H1 (cell line): ENCODE measurements at regions not wholly inside any gene's neighbourhood (a gene's known extent, or its start where the extent isn't known, plus 50 kb on each side); places are given as distances from the start of the nearest gene placed in this dataset.

Source experiments
- CTCF ChIA-PET: fragments of 300-600 bp; sonication (Branson Sonifier 250); formaldehyde crosslinking; loops from one replicate; lab custom pipeline; 2021; ENCODE audit not compliant: partially characterized antibody; lab: Charles Lee
- POLR2A ChIA-PET: fragments of 300-600 bp; sonication (Branson Sonifier 250); formaldehyde crosslinking; loops from one replicate; lab custom pipeline; 2021; ENCODE audit warnings: inconsistent platforms; ENCODE audit not compliant: partially characterized antibody; lab: Charles Lee
- DNase-seq, 2 experiments: peaks; one replicate each; pipeline versions ENCODE4 v3.0.0 to v3.0.0-alpha.2; 2010 to 2022; ENCODE audit warnings: low spot score in 2 of 2, low read depth in 1 of 2, mixed read lengths in 1 of 2
- FAIRE-seq: peaks from 2 replicates; lab custom pipeline; 2011; peaks lifted over from hg19 to GRCh38; lab: Jason Lieb, UNC
- H2AFZ ChIP-seq: 2 replicates; pipeline ENCODE4 v1.8.1; 2012; ENCODE audit warnings: low read length, inconsistent platforms
- H2AK5ac ChIP-seq: 2 replicates; pipeline ENCODE4 v1.6.1; 2013; ENCODE audit warnings: low read depth, low read length
- H2BK120ac ChIP-seq: replicated peaks from 2 replicates; pipeline ENCODE3; 2013; ENCODE audit warnings: low read depth, low read length, inconsistent platforms
- H2BK12ac ChIP-seq: 2 replicates; pipeline ENCODE4 v1.6.1; 2013; ENCODE audit warnings: low read depth, low read length
- H2BK15ac ChIP-seq: 2 replicates; pipeline ENCODE4 v1.6.1; 2013; ENCODE audit warnings: low read length
- H2BK20ac ChIP-seq: 2 replicates; pipeline ENCODE4 v1.6.1; 2013; ENCODE audit warnings: low read length
- H2BK5ac ChIP-seq: 2 replicates; pipeline ENCODE4 v1.6.1; 2013; ENCODE audit warnings: low read depth, low read length
- H3K14ac ChIP-seq: 2 replicates; pipeline ENCODE4 v1.6.1; 2013; ENCODE audit warnings: inconsistent platforms; ENCODE audit not compliant: insufficient read length
- H3K18ac ChIP-seq: 2 replicates; pipeline ENCODE4 v1.6.1; 2013; ENCODE audit warnings: low read length; ENCODE audit errors: extremely low read depth
- H3K23ac ChIP-seq: 2 replicates; pipeline ENCODE4 v1.6.1; 2013; ENCODE audit warnings: inconsistent platforms; ENCODE audit not compliant: insufficient read length
- H3K23me2 ChIP-seq: 2 replicates; pipeline ENCODE4 v1.6.1; 2013; ENCODE audit warnings: low read depth, low read length
- H3K27ac ChIP-seq: 2 replicates; pipeline ENCODE4 v1.6.1; 2011; ENCODE audit warnings: low read depth, low read length, inconsistent platforms
- H3K27me3 ChIP-seq, 4 experiments: replicated peaks in 1 of 4; 1 replicate in 1 of 4; 2 replicates in 3 of 4; pipeline versions ENCODE4 v1.6.1 to v1.8.1; 2011 to 2013; ENCODE audit warnings: low read length in 3 of 4, mild to moderate bottlenecking in 3 of 4, inconsistent platforms in 2 of 4, mixed read lengths in 2 of 4, moderate library complexity in 1 of 4; ENCODE audit not compliant: control insufficient read depth in 3 of 4, insufficient read depth in 3 of 4; ENCODE audit errors: extremely low read depth in 1 of 4
- H3K36me3 ChIP-seq, 4 experiments: 2 replicates each; pipeline versions ENCODE4 v1.6.1 to v1.8.1; 2011 to 2013; ENCODE audit warnings: mild to moderate bottlenecking in 4 of 4, low read length in 3 of 4, moderate library complexity in 2 of 4, control low read depth in 1 of 4, inconsistent platforms in 1 of 4; ENCODE audit not compliant: insufficient read depth in 4 of 4, control insufficient read depth in 2 of 4
- H3K4ac ChIP-seq: replicated peaks from 2 replicates; pipeline ENCODE3; 2013; ENCODE audit warnings: low read length, low read depth, mixed read lengths, inconsistent platforms; ENCODE audit not compliant: insufficient read length
- H3K4me1 ChIP-seq, 4 experiments: replicated peaks in 1 of 4; 1 replicate in 1 of 4; 2 replicates in 3 of 4; pipeline versions ENCODE4 v1.6.1 to v1.8.1; 2011 to 2013; ENCODE audit warnings: low read length in 3 of 4, inconsistent platforms in 2 of 4, mixed read lengths in 1 of 4; ENCODE audit not compliant: insufficient read depth in 4 of 4, control insufficient read depth in 3 of 4
- H3K4me2 ChIP-seq, 2 experiments: 2 replicates each; pipeline versions ENCODE4 v1.6.1 to v1.8.1; 2011 to 2013; ENCODE audit warnings: low read depth in 2 of 2, low read length in 2 of 2, control low read depth in 1 of 2, inconsistent platforms in 1 of 2, mild to moderate bottlenecking in 1 of 2; ENCODE audit not compliant: insufficient read depth in 1 of 2
- H3K4me3 ChIP-seq, 4 experiments: fragments of 200-600, 300-600 bp in 1 of 4; sonication (generic), shearing (Covaris generic), sonication (Bioruptor Twin) in 1 of 4; 2 replicates each; pipeline versions ENCODE4 v1.5.1 to v1.8.1; 2011 to 2016; ENCODE audit warnings: low read length in 4 of 4, low read depth in 3 of 4, control low read depth in 2 of 4, inconsistent platforms in 2 of 4, mild to moderate bottlenecking in 2 of 4, mixed read lengths in 1 of 4, moderate library complexity in 1 of 4; ENCODE audit not compliant: insufficient read depth in 2 of 4; ENCODE audit errors: extremely low read depth in 1 of 4
- H3K56ac ChIP-seq: replicated peaks from 2 replicates; pipeline ENCODE3; 2013; ENCODE audit warnings: low read depth, mild to moderate bottlenecking, mixed read lengths, low read length, inconsistent platforms; ENCODE audit not compliant: insufficient read length
- H3K79me1 ChIP-seq: 2 replicates; pipeline ENCODE4 v1.6.1; 2013; ENCODE audit warnings: low read depth, low read length, control low read depth
- H3K79me2 ChIP-seq, 2 experiments: 2 replicates each; pipeline versions ENCODE4 v1.6.1 to v1.8.1; 2012 to 2013; ENCODE audit warnings: low read length in 2 of 2, mild to moderate bottlenecking in 2 of 2, inconsistent platforms in 1 of 2; ENCODE audit not compliant: insufficient read depth in 2 of 2, control insufficient read depth in 1 of 2
- H3K9ac ChIP-seq, 4 experiments: replicated peaks in 1 of 4; 1 replicate in 1 of 4; 2 replicates in 3 of 4; pipeline versions ENCODE4 v1.6.1 to v1.8.1; 2011 to 2013; ENCODE audit warnings: low read depth in 3 of 4, low read length in 3 of 4, control low read depth in 2 of 4, mild to moderate bottlenecking in 2 of 4, moderate library complexity in 2 of 4, inconsistent platforms in 1 of 4; ENCODE audit errors: extremely low read depth in 1 of 4
- H3K9me3 ChIP-seq, 2 experiments: 2 replicates each; pipeline versions ENCODE4 v1.6.1 to v1.8.1; 2012 to 2013; ENCODE audit warnings: mild to moderate bottlenecking in 2 of 2, moderate library complexity in 2 of 2, control low read depth in 1 of 2, inconsistent platforms in 1 of 2, low read depth in 1 of 2, low read length in 1 of 2, mixed read lengths in 1 of 2; ENCODE audit not compliant: insufficient read depth in 2 of 2
- H4K20me1 ChIP-seq, 2 experiments: replicated peaks in 1 of 2; 2 replicates each; pipeline versions ENCODE3 to v1.8.1; 2011 to 2013; ENCODE audit warnings: inconsistent platforms in 2 of 2, low read length in 2 of 2, mild to moderate bottlenecking in 1 of 2; ENCODE audit not compliant: insufficient read depth in 2 of 2, control insufficient read depth in 1 of 2
- H4K5ac ChIP-seq: 2 replicates; pipeline ENCODE4 v1.6.1; 2013; ENCODE audit warnings: low read length, low read depth, mixed read lengths, inconsistent platforms; ENCODE audit not compliant: insufficient read length
- H4K8ac ChIP-seq: 2 replicates; pipeline ENCODE4 v1.8.0; 2013; ENCODE audit warnings: mild to moderate bottlenecking, moderate library complexity, low read length, inconsistent platforms; ENCODE audit not compliant: insufficient read depth; ENCODE audit errors: extremely low read depth
- H4K91ac ChIP-seq: replicated peaks from 2 replicates; pipeline ENCODE3; 2013; ENCODE audit warnings: low read length, mixed read lengths, inconsistent platforms; ENCODE audit not compliant: insufficient read length
- BACH1 ChIP-seq: IDR thresholded peaks from 2 replicates; pipeline ENCODE4 v1.6.1; 2012; ENCODE audit warnings: low read length, improper control_type of control experiment
- BCL11A ChIP-seq, 2 experiments: IDR thresholded peaks; one replicate each; pipeline ENCODE4 v1.6.1; 2011; ENCODE audit warnings: low read depth in 2 of 2, low read length in 2 of 2, mild to moderate bottlenecking in 2 of 2
- HDAC6 ChIP-seq: IDR thresholded peaks from one replicate; pipeline ENCODE4 v1.7.1; 2012; ENCODE audit warnings: low read depth, mild to moderate bottlenecking, inconsistent platforms, low read length, moderate library complexity
- TBP ChIP-seq: IDR thresholded peaks from 2 replicates; pipeline ENCODE4 v1.6.1; 2011; ENCODE audit warnings: low read depth, low read length, improper control_type of control experiment
- TCF12 ChIP-seq: IDR thresholded peaks from 2 replicates; pipeline ENCODE4 v1.6.1; 2011; ENCODE audit warnings: low read depth, mild to moderate bottlenecking, low read length
- WGBS, 2 experiments: shearing (Covaris generic) in 1 of 2; methylation state at CpG; one replicate each; pipeline versions ENCODE4 v1.1.6 to v1.1.7; 2013 to 2015; ENCODE audit warnings: low lambda C conversion rate in 2 of 2, mixed read lengths in 2 of 2, inconsistent platforms in 1 of 2, low coverage in 1 of 2, missing lambda C conversion rate in 1 of 2; ENCODE audit not compliant: insufficient replicate concordance in 2 of 2, insufficient coverage in 1 of 2, insufficient read length in 1 of 2; ENCODE audit errors: extremely low coverage in 1 of 2, missing lambda C conversion rate in 1 of 2; 5-methylcytosine and 5-hydroxymethylcytosine counted together

DNA sequence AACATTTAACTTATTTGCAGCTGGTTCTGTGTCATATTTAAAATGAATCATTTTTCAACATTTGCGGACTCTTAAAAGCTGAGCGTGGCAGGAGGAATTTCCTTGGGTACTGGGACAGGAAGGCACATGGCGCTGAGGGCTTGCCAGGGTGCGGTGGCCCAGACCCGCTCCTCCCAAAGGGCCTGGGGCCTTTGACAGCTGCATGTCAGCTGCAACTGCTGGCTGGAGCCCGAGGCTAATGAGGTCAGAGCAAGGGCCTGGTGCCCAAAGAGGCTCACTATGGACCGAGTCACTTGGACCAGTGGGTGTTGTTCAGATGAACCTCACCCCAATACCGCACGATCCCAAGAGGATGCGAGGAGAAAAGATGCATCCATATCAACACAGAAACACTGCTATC lies 326.9 kb downstream of the CTTN start:
- Histone ChIP-seq H2BK120ac (no peak overlapping the region), H4K20me1 (peaks cover 0 to 6% of the 10 kb centered on the region in 2 experiments), H2BK20ac (no peak overlapping the region), H2AFZ (no peak overlapping the region), H3K9ac (no peak overlapping the region), H2BK12ac (no peak overlapping the region), H3K18ac (no peak overlapping the region), H3K4ac (no peak overlapping the region), H3K27ac (no peak overlapping the region), H3K9me3 (no peaks in the 10 kb centered on the region), H3K79me1 (no peaks in the 10 kb centered on the region; the same call in 1 of the 2 replicates), H3K56ac (no peak overlapping the region), H3K4me3 (no peak overlapping the region), H4K8ac (no peak overlapping the region), H3K14ac (no peak overlapping the region), H2BK15ac (no peak overlapping the region), H4K5ac (no peak overlapping the region), H3K4me1 (peaks cover 0 to 5% (median 1%) of the 10 kb centered on the region in 4 experiments; a peak in 3 of 7 replicates), H3K23ac (no peak overlapping the region), H2BK5ac (no peak overlapping the region), H2AK5ac (no peak overlapping the region; the same call in 1 of the 2 replicates), H3K23me2 (no peaks in the 10 kb centered on the region; the same call in 1 of the 2 replicates), H4K91ac (no peak overlapping the region), H3K27me3 (no peaks in the 10 kb centered on the region), H3K4me2 (no peak overlapping the region), H3K36me3 (no peaks in the 10 kb centered on the region), H3K79me2 (no peaks in the 10 kb centered on the region)
- no peak for DNase-seq
- WGBS, 2 experiments: 92% methylated on average over 10 of the region's 10 CpGs; no CpG with 5 or more reads in 1 of the 2 experiments
- ChIA-PET CTCF (interaction anchor here (1.1 to 1.6 kb wide), 5 partner anchors 19 to 257 kb away, joined by 3 to 7 read pairs (median 5); no protein-coding TSS in a partner anchor), POLR2A (no interaction called here)
- TF ChIP-seq HDAC6 (no peak), TBP (no peak), BCL11A (IDR thresholded peaks at IDR 0.05; ENCODE audit: low read depth in 2 of 2, low read length in 2 of 2) (no peak), TCF12 (no peak), BACH1 (no peak)
- FAIRE-seq: no peak
